Smooth muscle cell (in vitro differentiated cells): ENCODE measurements at regions not wholly inside any gene's neighbourhood (a gene's known extent, or its start where the extent isn't known, plus 50 kb on each side); places are given as distances from the start of the nearest gene placed in this dataset.

Source experiments
- DNase-seq: peaks from one replicate; lab custom pipeline; 2025; ENCODE audit not compliant: unreplicated experiment; lab: John Stamatoyannopoulos, UW
- H2AFZ ChIP-seq: fragments of 200-600 bp; sonication (generic); 2 replicates; pipeline ENCODE4 v1.6.0; 2016; ENCODE audit warnings: antibody characterized with exemption, low read depth, mild to moderate bottlenecking
- H3F3A ChIP-seq: fragments of 200-600 bp; sonication (generic); 2 replicates; pipeline ENCODE4 v1.6.0; 2017; ENCODE audit warnings: antibody characterized with exemption, low read depth
- H3K27ac ChIP-seq: fragments of 200-600 bp; sonication (generic); 2 replicates; pipeline ENCODE4 v1.5.1; 2016; ENCODE audit warnings: low read depth, mild to moderate bottlenecking
- H3K27me3 ChIP-seq: fragments of 200-600 bp; sonication (generic); 2 replicates; pipeline ENCODE4 v1.6.1; 2016; ENCODE audit warnings: low read depth, mild to moderate bottlenecking
- H3K36me3 ChIP-seq: fragments of 200-600 bp; sonication (generic); 2 replicates; pipeline ENCODE4 v1.5.1; 2016; ENCODE audit warnings: low read depth
- H3K4me1 ChIP-seq: fragments of 200-600 bp; sonication (generic); 2 replicates; pipeline ENCODE4 v1.5.1; 2016; ENCODE audit warnings: low read depth
- H3K4me2 ChIP-seq: fragments of 200-600 bp; sonication (generic); 2 replicates; pipeline ENCODE4 v1.6.0; 2016; ENCODE audit warnings: mild to moderate bottlenecking
- H3K4me3 ChIP-seq: fragments of 200-600 bp; sonication (generic); 2 replicates; pipeline ENCODE4 v1.5.1; 2016; ENCODE audit warnings: mild to moderate bottlenecking
- H3K79me2 ChIP-seq: fragments of 200-600 bp; sonication (generic); 2 replicates; pipeline ENCODE4 v1.6.0; 2016; ENCODE audit warnings: low read depth, mild to moderate bottlenecking
- H3K9ac ChIP-seq: fragments of 200-600 bp; sonication (generic); 2 replicates; pipeline ENCODE4 v1.6.0; 2016; ENCODE audit warnings: low read depth
- H3K9me3 ChIP-seq: fragments of 200-600 bp; sonication (generic); replicated peaks from 2 replicates; pipeline ENCODE4 v1.5.1; 2016; ENCODE audit warnings: low read depth
- H4K20me1 ChIP-seq: fragments of 200-600 bp; sonication (generic); 2 replicates; pipeline ENCODE4 v1.6.0; 2016; ENCODE audit warnings: low read depth
- WGBS: methylation state at CpG from one replicate; pipeline ENCODE4 v1.1.7; 2016; ENCODE audit warnings: low lambda C conversion rate; 5-methylcytosine and 5-hydroxymethylcytosine counted together
- TF ChIP-seq, protein P1 (sequence below): fragments of 200-600 bp; sonication (generic); IDR thresholded peaks from 2 replicates; pipeline ENCODE4 v1.5.1; 2017; ENCODE audit warnings: borderline replicate concordance, mild to moderate bottlenecking, antibody characterized with exemption; ENCODE audit not compliant: insufficient read depth, poor library complexity, severe bottlenecking

- H3K9ac ChIP-seq = no peak overlapping the region
- H3K4me1 ChIP-seq = peaks cover 5% of the 10 kb centered on the region
- H3K27me3 ChIP-seq = no peaks in the 10 kb centered on the region
- H3K4me3 ChIP-seq = no peak overlapping the region
- H3K4me2 ChIP-seq = no peak overlapping the region
- H3K9me3 ChIP-seq = no peaks in the 10 kb centered on the region
- no peak for DNase-seq
- H3K27ac ChIP-seq = no peak overlapping the region
- H2AFZ ChIP-seq = no peak overlapping the region
- H4K20me1 ChIP-seq = no peaks in the 10 kb centered on the region
- no peaks in the 10 kb centered on the region for H3K79me2 ChIP-seq
- H3K36me3 ChIP-seq = no peaks in the 10 kb centered on the region
- TF ChIP-seq, protein P1, sequence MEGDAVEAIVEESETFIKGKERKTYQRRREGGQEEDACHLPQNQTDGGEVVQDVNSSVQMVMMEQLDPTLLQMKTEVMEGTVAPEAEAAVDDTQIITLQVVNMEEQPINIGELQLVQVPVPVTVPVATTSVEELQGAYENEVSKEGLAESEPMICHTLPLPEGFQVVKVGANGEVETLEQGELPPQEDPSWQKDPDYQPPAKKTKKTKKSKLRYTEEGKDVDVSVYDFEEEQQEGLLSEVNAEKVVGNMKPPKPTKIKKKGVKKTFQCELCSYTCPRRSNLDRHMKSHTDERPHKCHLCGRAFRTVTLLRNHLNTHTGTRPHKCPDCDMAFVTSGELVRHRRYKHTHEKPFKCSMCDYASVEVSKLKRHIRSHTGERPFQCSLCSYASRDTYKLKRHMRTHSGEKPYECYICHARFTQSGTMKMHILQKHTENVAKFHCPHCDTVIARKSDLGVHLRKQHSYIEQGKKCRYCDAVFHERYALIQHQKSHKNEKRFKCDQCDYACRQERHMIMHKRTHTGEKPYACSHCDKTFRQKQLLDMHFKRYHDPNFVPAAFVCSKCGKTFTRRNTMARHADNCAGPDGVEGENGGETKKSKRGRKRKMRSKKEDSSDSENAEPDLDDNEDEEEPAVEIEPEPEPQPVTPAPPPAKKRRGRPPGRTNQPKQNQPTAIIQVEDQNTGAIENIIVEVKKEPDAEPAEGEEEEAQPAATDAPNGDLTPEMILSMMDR = no peak
- peaks cover 6% of the 10 kb centered on the region for H3F3A ChIP-seq
- 79% methylated on average over 1 of the region's 1 CpG for WGBS
Measured at GRCh38 chr3:145013931-145014330, 1042.3 kb downstream of the DIPK2A start.

DNA sequence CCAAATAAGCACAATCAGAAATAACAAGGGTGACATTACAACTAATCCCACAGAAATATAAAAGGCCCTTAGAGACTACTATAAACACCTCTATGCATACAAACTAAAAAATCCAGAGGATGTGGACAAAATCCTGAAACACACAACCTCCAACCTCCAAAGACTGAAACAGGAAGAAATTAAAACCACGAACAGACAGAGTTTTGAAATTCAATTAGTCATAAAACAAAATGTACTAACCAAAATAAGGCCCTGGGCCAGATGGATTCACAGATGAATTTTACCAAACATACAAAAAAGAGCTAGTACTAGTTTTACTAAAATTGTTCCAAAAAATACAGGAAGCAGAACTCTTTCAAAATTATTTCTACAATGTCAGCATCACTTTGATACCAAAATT lies 1043.6 kb downstream of the DIPK2A start:
- no peak for DNase-seq
- Histone ChIP-seq H3K36me3 (no peaks in the 10 kb centered on the region), H3F3A (peaks cover 6% of the 10 kb centered on the region), H4K20me1 (no peaks in the 10 kb centered on the region), H2AFZ (peak overlapping the region; percentile 23), H3K4me3 (no peak overlapping the region), H3K9ac (no peak overlapping the region), H3K4me2 (peak overlapping the region; percentile 10), H3K79me2 (no peaks in the 10 kb centered on the region), H3K27me3 (no peaks in the 10 kb centered on the region), H3K4me1 (peaks cover 5% of the 10 kb centered on the region), H3K9me3 (no peaks in the 10 kb centered on the region), H3K27ac (peak overlapping the region; percentile 42)
- WGBS = 28% methylated on average over 1 of the region's 1 CpG
- TF ChIP-seq, protein P1 = no peak

GRCh38 chr3:145017959-145018358 lies 1046.3 kb downstream of the DIPK2A start:
- Histone ChIP-seq H3K79me2 (no peaks in the 10 kb centered on the region), H3K27me3 (no peaks in the 10 kb centered on the region), H3K36me3 (no peaks in the 10 kb centered on the region), H3K4me1 (peaks cover 5% of the 10 kb centered on the region), H4K20me1 (no peaks in the 10 kb centered on the region), H2AFZ (no peak overlapping the region), H3K9me3 (no peaks in the 10 kb centered on the region), H3K4me3 (no peak overlapping the region), H3K9ac (no peak overlapping the region), H3K27ac (no peak overlapping the region), H3F3A (peaks cover 6% of the 10 kb centered on the region), H3K4me2 (no peak overlapping the region)
- TF ChIP-seq, protein P1 = no peak
- no peak for DNase-seq
- WGBS = 14% methylated on average over 1 of the region's 1 CpG

DNA sequence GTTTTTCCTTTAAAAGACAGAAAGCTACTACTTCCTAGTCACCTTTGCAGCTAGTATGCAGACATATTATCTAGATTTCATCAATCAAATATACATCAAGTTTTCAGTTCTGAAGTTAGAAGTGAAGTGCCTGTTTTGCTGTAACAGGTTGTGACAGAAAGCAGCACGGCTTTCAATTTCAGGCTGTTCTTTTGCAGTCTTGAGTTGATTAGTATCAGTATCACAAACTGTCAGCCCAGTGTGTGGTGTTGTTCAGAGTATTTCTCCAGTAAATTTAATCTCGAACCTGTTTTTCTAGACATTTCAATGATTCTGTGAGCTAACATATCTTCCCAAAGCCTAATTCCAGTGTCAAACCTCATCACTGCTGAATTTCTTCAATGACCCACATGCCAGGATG lies 1050.8 kb downstream of the DIPK2A start:
- no peak overlapping the region for H3K27ac ChIP-seq
- H3F3A ChIP-seq = no peaks in the 10 kb centered on the region
- no peaks in the 10 kb centered on the region for H3K9me3 ChIP-seq
- H3K36me3 ChIP-seq = no peaks in the 10 kb centered on the region
- no peak overlapping the region for H3K4me2 ChIP-seq
- H3K27me3 ChIP-seq = no peaks in the 10 kb centered on the region
- H2AFZ ChIP-seq = no peak overlapping the region
- no peaks in the 10 kb centered on the region for H4K20me1 ChIP-seq
- H3K4me3 ChIP-seq = no peak overlapping the region
- no peak for DNase-seq
- WGBS = 72% methylated on average over 2 of the region's 2 CpGs
- H3K9ac ChIP-seq = no peak overlapping the region
- TF ChIP-seq, protein P1 = no peak
- no peaks in the 10 kb centered on the region for H3K79me2 ChIP-seq
- H3K4me1 ChIP-seq = no peaks in the 10 kb centered on the region
